B cell (primary cell): ENCODE measurements at regions not wholly inside any gene's neighbourhood (a gene's known extent, or its start where the extent isn't known, plus 50 kb on each side); places are given as distances from the start of the nearest gene placed in this dataset.

Experiments
- ATAC-seq: fragments of 200-7000 bp; cut with Tn5 transposase; one replicate; pipeline ENCODE4 v1.10.0; 2021; ENCODE audit warnings: low read depth, mild to moderate bottlenecking, moderate number of reproducible peaks, moderate library complexity
- CTCF ChIA-PET: fragments of 350-600 bp; sonication (Branson Sonifier 250); formaldehyde crosslinking; loops from one replicate; lab custom pipeline; 2021; ENCODE audit warnings: antibody characterized with exemption, inconsistent platforms; lab: Charles Lee
- POLR2A ChIA-PET: fragments of 350-600 bp; sonication (Branson Sonifier 250); formaldehyde crosslinking; loops from one replicate; lab custom pipeline; 2021; ENCODE audit warnings: antibody characterized with exemption; lab: Charles Lee
- DNase-seq: peaks from one replicate; pipeline ENCODE4 v3.0.0; 2013
- H2AFZ ChIP-seq: 2 replicates; pipeline ENCODE4 v1.6.1; 2012; ENCODE audit warnings: mild to moderate bottlenecking, low read depth, low read length; ENCODE audit not compliant: insufficient read depth, poor library complexity, severe bottlenecking
- H3K27ac ChIP-seq, 2 donors: 1 replicate in 1 of 2; 2 replicates in 1 of 2; pipeline ENCODE4 v1.5.1; 2012 to 2013; ENCODE audit warnings: low read length in 2 of 2, mild to moderate bottlenecking in 2 of 2, moderate library complexity in 1 of 2
- H3K27me3 ChIP-seq, 4 experiments: fragments of 200-600 bp in 1 of 4; sonication (generic) in 1 of 4; replicated peaks in 1 of 4; 1 replicate in 2 of 4; 2 replicates in 2 of 4; pipeline versions ENCODE4 v1.6.1 to v1.7.0; 2013 to 2016; ENCODE audit warnings: low read length in 3 of 4, mild to moderate bottlenecking in 2 of 4, mixed read lengths in 1 of 4, moderate library complexity in 1 of 4; ENCODE audit not compliant: insufficient read depth in 4 of 4, control insufficient read depth in 3 of 4; ENCODE audit errors: control extremely low read depth in 1 of 4
- H3K36me3 ChIP-seq, 2 experiments: replicated peaks in 1 of 2; 1 replicate in 1 of 2; 2 replicates in 1 of 2; pipeline versions ENCODE4 v1.6.1 to v1.7.1; 2013; ENCODE audit warnings: low read length in 1 of 2; ENCODE audit not compliant: insufficient read depth in 2 of 2, control insufficient read depth in 1 of 2; ENCODE audit errors: control extremely low read depth in 1 of 2, extremely low read depth in 1 of 2
- H3K4me1 ChIP-seq, 2 donors: fragments of 200-600 bp in 1 of 2; sonication (generic) in 1 of 2; 1 replicate in 1 of 2; 2 replicates in 1 of 2; pipeline versions ENCODE4 v1.5.1 to v1.6.1; 2013 to 2017; ENCODE audit warnings: low read length in 2 of 2; ENCODE audit not compliant: control insufficient read depth in 2 of 2, insufficient read depth in 2 of 2
- H3K4me2 ChIP-seq: replicated peaks from 2 replicates; pipeline ENCODE3; 2012; ENCODE audit warnings: mild to moderate bottlenecking, low read depth, low read length; ENCODE audit not compliant: poor library complexity, severe bottlenecking
- H3K4me3 ChIP-seq, 5 experiments: fragments of 200-600 bp in 1 of 5; sonication (generic) in 1 of 5; 1 replicate in 3 of 5; 2 replicates in 2 of 5; pipeline versions ENCODE4 v1.5.1 to v1.7.0; 2011 to 2016; ENCODE audit warnings: low read length in 4 of 5, mild to moderate bottlenecking in 4 of 5, low read depth in 2 of 5, control low read depth in 1 of 5, moderate library complexity in 1 of 5; ENCODE audit not compliant: insufficient read depth in 1 of 5; ENCODE audit errors: control extremely low read depth in 1 of 5, extremely low read depth in 1 of 5
- H3K79me2 ChIP-seq: fragments of 200-600 bp; sonication (generic); one replicate; pipeline ENCODE4 v1.6.0; 2016; ENCODE audit warnings: low read length; ENCODE audit not compliant: control insufficient read depth, insufficient read depth
- H3K9ac ChIP-seq: fragments of 200-600 bp; sonication (generic); 2 replicates; pipeline ENCODE4 v1.6.1; 2017; ENCODE audit warnings: mild to moderate bottlenecking, low read length, moderate library complexity
- H3K9me3 ChIP-seq, 3 donors: one replicate each; pipeline versions ENCODE4 v1.6.1 to v1.7.1; 2013; ENCODE audit warnings: low read length in 2 of 3; ENCODE audit not compliant: control insufficient read depth in 2 of 3, insufficient read depth in 1 of 3; ENCODE audit errors: control extremely low read depth in 1 of 3
- H4K20me1 ChIP-seq: 2 replicates; pipeline ENCODE4 v1.6.0; 2012; ENCODE audit warnings: mild to moderate bottlenecking, low read length; ENCODE audit not compliant: insufficient read depth, control insufficient read depth, poor library complexity, severe bottlenecking
- H3K27ac Mint-ChIP-seq: one replicate; pipeline ENCODE4 v1.8.0; 2021; ENCODE audit warnings: mixed read lengths
- H3K27me3 Mint-ChIP-seq: one replicate; pipeline ENCODE4 v1.8.0; 2021; ENCODE audit warnings: mixed read lengths
- H3K4me1 Mint-ChIP-seq: one replicate; pipeline ENCODE4 v1.8.0; 2021; ENCODE audit warnings: mixed read lengths
- H3K4me3 Mint-ChIP-seq: one replicate; pipeline ENCODE4 v1.8.0; 2021; ENCODE audit warnings: mixed read lengths
- H3K9me3 Mint-ChIP-seq: one replicate; pipeline ENCODE4 v1.8.0; 2022; ENCODE audit warnings: mixed read lengths; ENCODE audit not compliant: insufficient read depth
- CTCF ChIP-seq: fragments of 200-600 bp; IDR thresholded peaks from one replicate; pipeline ENCODE4 v1.8.0; 2022; ENCODE audit warnings: antibody characterized with exemption, mild to moderate bottlenecking
- EZH2 ChIP-seq: IDR thresholded peaks from 2 replicates; pipeline ENCODE4 v1.6.1; 2012; ENCODE audit warnings: borderline replicate concordance, low read depth, mild to moderate bottlenecking, moderate library complexity, low read length; ENCODE audit not compliant: insufficient read depth, poor library complexity, severe bottlenecking
- WGBS: methylation state at CpG from one replicate; pipeline ENCODE4 v1.1.5; 2013; ENCODE audit warnings: missing lambda C conversion rate; ENCODE audit not compliant: insufficient coverage; 5-methylcytosine and 5-hydroxymethylcytosine counted together
- intact Hi-C: fragments of 100-400 bp; cut with micrococcal nuclease; formaldehyde crosslinking; loops from one replicate; pipeline ENCODE4 v1.10.0; 2022

- intact Hi-C loops = no loop called here
- H3K27ac Mint-ChIP-seq = no peak overlapping the region
- ATAC-seq (no peak), DNase-seq (no peak)
- peaks cover 3% of the 10 kb centered on the region for H3K9me3 Mint-ChIP-seq
- H3K9ac ChIP-seq = no peak overlapping the region
- H3K27ac ChIP-seq = no peak overlapping the region
- no peak overlapping the region for H3K4me2 ChIP-seq
- TF ChIP-seq EZH2 = no peak
- no peak for TF ChIP-seq CTCF
- no peaks in the 10 kb centered on the region for H3K36me3 ChIP-seq
- 95% methylated on average over 3 of the region's 5 CpGs for WGBS
- no peaks in the 10 kb centered on the region for H3K27me3 ChIP-seq
- H3K27me3 Mint-ChIP-seq = no peaks in the 10 kb centered on the region
- H3K79me2 ChIP-seq = no peaks in the 10 kb centered on the region
- POLR2A ChIA-PET = no interaction called here
- H3K4me3 ChIP-seq = no peak overlapping the region
- H3K4me1 Mint-ChIP-seq = no peaks in the 10 kb centered on the region
- H2AFZ ChIP-seq = no peak overlapping the region
- no peaks in the 10 kb centered on the region for H4K20me1 ChIP-seq
- H3K9me3 ChIP-seq = no peaks in the 10 kb centered on the region
- CTCF ChIA-PET = no interaction called here
- H3K4me3 Mint-ChIP-seq = no peak overlapping the region
- H3K4me1 ChIP-seq = no peaks in the 10 kb centered on the region
Measured at GRCh38 chr1:164466001-164466421, 93.0 kb upstream of the PBX1 start.

DNA sequence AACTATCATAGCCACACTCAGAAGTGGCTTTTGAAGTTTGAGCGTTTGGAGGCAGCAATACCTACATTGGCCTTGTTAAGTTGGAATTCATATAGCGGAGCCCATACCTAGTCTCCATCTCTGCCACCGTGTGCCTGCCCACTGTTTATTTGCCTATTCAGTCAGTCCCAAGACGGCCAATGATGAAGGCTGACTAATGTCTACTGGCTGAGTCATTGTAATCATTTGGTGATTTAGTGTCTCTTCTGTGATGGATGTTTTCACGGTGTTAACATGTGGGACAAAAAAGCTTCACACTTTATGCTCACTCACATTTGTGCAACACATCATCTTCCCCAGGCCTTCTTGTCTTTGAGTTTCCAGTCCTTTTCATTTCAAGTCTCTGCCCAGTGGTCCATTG lies 92.6 kb upstream of the PBX1 start:
- H3K4me3 ChIP-seq = no peak overlapping the region
- ChIA-PET CTCF (no interaction called here), POLR2A (no interaction called here)
- DNase-seq (no peak), ATAC-seq (no peak)
- TF ChIP-seq EZH2 = no peak
- no peak for TF ChIP-seq CTCF
- Mint-ChIP-seq H3K4me1 (no peaks in the 10 kb centered on the region), H3K4me3 (no peak overlapping the region), H3K9me3 (peaks cover 3% of the 10 kb centered on the region), H3K27ac (no peak overlapping the region), H3K27me3 (no peaks in the 10 kb centered on the region)
- H3K4me2 ChIP-seq = no peak overlapping the region
- H3K9me3 ChIP-seq = no peaks in the 10 kb centered on the region
- no peaks in the 10 kb centered on the region for H3K79me2 ChIP-seq
- H3K36me3 ChIP-seq = no peaks in the 10 kb centered on the region
- no peaks in the 10 kb centered on the region for H4K20me1 ChIP-seq
- H3K9ac ChIP-seq = no peak overlapping the region
- 100% methylated on average over 3 of the region's 5 CpGs for WGBS
- H3K27me3 ChIP-seq = no peaks in the 10 kb centered on the region
- no peak overlapping the region for H2AFZ ChIP-seq
- intact Hi-C loops = no loop called here
- no peaks in the 10 kb centered on the region for H3K4me1 ChIP-seq
- H3K27ac ChIP-seq = no peak overlapping the region
